DND-41 (cell line): ENCODE measurements at regions not wholly inside any gene's neighbourhood (a gene's known extent, or its start where the extent isn't known, plus 50 kb on each side); places are given as distances from the start of the nearest gene placed in this dataset.
"Not testable (repeated sequence)": the region's sequence is repeated elsewhere in the genome, so short reads cannot be mapped to it uniquely, and the experiment has no call there.

Experiments
- EZH2 ChIP-seq: IDR thresholded peaks from 3 replicates; pipeline ENCODE4 v1.6.1; 2012; ENCODE audit warnings: borderline replicate concordance, low read depth, mild to moderate bottlenecking, moderate library complexity, low read length, inconsistent platforms; ENCODE audit not compliant: severe bottlenecking
- TF ChIP-seq, protein P1 (sequence below): IDR thresholded peaks from 2 replicates; pipeline ENCODE4 v1.5.1; 2012; ENCODE audit warnings: borderline replicate concordance, low read length, moderate library complexity, mild to moderate bottlenecking; ENCODE audit not compliant: poor library complexity, severe bottlenecking; ENCODE audit errors: extremely low read depth

DNA sequence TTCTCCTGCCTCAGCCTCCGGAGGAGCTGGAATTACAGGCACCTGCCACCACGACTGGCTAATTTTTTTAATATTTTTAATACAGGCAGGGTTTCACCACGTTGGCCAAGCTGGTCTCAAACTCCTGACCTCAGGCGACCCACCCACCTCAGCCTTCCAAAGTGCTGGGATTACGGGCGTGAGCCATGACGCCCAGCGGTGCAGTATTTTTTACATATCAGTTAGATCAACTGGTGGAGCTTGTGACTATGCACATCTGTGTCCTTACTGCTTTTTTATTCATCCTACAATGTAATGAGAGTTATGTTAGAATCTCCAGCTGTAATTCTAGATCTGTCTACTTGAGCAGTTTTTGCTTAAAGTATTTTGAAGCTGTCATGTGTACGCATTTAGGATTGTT lies 2919.5 kb upstream of the OR11H1 start:
- TF ChIP-seq EZH2, result not testable (repeated sequence)
- TF ChIP-seq, protein P1, sequence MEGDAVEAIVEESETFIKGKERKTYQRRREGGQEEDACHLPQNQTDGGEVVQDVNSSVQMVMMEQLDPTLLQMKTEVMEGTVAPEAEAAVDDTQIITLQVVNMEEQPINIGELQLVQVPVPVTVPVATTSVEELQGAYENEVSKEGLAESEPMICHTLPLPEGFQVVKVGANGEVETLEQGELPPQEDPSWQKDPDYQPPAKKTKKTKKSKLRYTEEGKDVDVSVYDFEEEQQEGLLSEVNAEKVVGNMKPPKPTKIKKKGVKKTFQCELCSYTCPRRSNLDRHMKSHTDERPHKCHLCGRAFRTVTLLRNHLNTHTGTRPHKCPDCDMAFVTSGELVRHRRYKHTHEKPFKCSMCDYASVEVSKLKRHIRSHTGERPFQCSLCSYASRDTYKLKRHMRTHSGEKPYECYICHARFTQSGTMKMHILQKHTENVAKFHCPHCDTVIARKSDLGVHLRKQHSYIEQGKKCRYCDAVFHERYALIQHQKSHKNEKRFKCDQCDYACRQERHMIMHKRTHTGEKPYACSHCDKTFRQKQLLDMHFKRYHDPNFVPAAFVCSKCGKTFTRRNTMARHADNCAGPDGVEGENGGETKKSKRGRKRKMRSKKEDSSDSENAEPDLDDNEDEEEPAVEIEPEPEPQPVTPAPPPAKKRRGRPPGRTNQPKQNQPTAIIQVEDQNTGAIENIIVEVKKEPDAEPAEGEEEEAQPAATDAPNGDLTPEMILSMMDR, result not testable (repeated sequence)
